ENCODE measurements at regions not wholly inside any gene's neighbourhood (a gene's known extent, or its start where the extent isn't known, plus 50 kb on each side); places are given as distances from the start of the nearest gene placed in this dataset.
"Not testable (repeated sequence)": the region's sequence is repeated elsewhere in the genome, so short reads cannot be mapped to it uniquely, and the experiment has no call there.

DNA sequence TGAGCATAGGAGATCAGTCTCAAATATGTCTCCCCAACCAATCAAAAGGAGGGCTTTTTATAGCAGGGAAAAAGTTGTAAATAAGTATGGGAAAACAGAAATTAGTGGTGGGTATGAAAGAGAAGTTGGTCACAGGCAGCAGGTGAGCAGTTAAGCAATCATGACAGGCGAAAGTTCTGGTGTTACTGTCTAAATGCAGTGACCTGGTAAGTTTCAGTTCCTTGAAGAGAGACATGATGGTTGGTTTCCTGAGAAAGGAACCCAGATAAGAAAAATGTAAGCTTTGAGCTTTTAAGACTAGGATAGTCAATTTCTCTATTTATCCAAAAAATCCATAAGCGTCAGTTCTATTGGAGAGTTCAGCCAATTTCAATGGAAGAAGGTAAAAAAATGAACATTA, 466.2 kb upstream of the FLRT2 start:
- ATAC-seq (replicated peaks) = no peak
- Mint-ChIP-seq H3K4me3 (no peak overlapping the region), H3K4me1 (no peaks in the 10 kb centered on the region), H3K27me3 (no peaks in the 10 kb centered on the region), H3K9me3 (peaks cover 8% of the 10 kb centered on the region), H3K36me3 (ENCODE audit: low read depth) (no peaks in the 10 kb centered on the region), H3K27ac (no peak overlapping the region)

DNA sequence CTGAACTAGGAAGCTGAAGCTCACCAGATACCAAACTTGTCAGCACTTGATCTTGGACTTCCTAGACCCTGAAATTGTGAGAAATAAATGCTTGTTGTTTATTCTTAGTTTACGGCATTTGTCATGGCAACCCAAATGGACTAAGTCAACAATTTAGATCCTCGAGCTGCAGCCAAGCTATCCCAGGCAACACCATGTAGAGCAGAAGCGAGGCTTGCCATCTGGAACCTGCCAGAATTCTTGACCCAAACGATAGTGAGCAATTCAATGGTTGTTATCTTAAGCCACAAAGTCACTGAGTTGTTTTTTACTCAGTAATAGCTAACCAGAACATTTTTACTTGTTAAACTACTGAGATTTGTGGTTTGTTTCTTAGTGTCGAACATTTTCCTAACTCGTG, 458.5 kb upstream of the FLRT2 start:
- no peak overlapping the region for H3K4me3 Mint-ChIP-seq
- H3K36me3 Mint-ChIP-seq (ENCODE audit: low read depth) = no peaks in the 10 kb centered on the region
- no peaks in the 10 kb centered on the region for H3K27me3 Mint-ChIP-seq
- no peak for ATAC-seq (replicated peaks)
- no peak overlapping the region for H3K27ac Mint-ChIP-seq
- H3K9me3 Mint-ChIP-seq = peaks cover 3% of the 10 kb centered on the region
- no peaks in the 10 kb centered on the region for H3K4me1 Mint-ChIP-seq

DNA sequence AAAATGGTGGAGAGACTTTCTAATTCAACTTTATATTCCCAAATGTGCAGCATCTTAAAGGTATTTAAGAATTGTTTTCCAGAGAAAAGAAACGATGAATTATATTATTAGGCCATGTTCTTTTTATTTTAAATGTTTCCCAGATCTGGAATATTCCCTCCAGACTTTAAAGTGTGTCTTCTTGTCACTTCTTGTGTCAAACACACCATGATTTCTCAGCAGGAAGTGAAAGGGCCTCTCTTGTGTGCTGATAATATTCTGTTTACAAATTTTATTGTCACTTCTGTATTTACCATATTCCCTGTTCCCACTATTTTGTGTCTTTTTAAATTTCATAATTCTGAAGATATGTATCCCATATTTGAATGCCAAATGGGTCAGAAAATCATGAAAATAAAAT, 455.0 kb upstream of the FLRT2 start:
- Mint-ChIP-seq H3K36me3 (ENCODE audit: low read depth) (no peaks in the 10 kb centered on the region), H3K4me3 (no peak overlapping the region), H3K9me3 (peaks cover under 1% of the 10 kb centered on the region), H3K27me3 (no peaks in the 10 kb centered on the region), H3K4me1 (no peaks in the 10 kb centered on the region), H3K27ac (no peak overlapping the region)
- no peak for ATAC-seq (replicated peaks)

- no peak for ATAC-seq (replicated peaks)
- no peaks in the 10 kb centered on the region for H3K4me1 Mint-ChIP-seq
Measured at GRCh38 chr14:85075694-85076476, 454.1 kb upstream of the FLRT2 start.

GRCh38 chr14:85077716-85078115, 452.2 kb upstream of the FLRT2 start:
- H3K4me1 Mint-ChIP-seq; ATAC-seq (replicated peaks); H3K9me3 Mint-ChIP-seq; H3K36me3 Mint-ChIP-seq (ENCODE audit: low read depth); H3K4me3 Mint-ChIP-seq; H3K27me3 Mint-ChIP-seq; H3K27ac Mint-ChIP-seq: not testable (repeated sequence)

More at GRCh38 chr14:85075694-85076476, 454.1 kb upstream of the FLRT2 start:
- H3K27me3 Mint-ChIP-seq = no peaks in the 10 kb centered on the region
- H3K36me3 Mint-ChIP-seq (ENCODE audit: low read depth) = no peaks in the 10 kb centered on the region
- H3K9me3 Mint-ChIP-seq = peaks cover 3% of the 10 kb centered on the region
- H3K27ac Mint-ChIP-seq = no peak overlapping the region
- no peak overlapping the region for H3K4me3 Mint-ChIP-seq

- no peaks in the 10 kb centered on the region for H3K27me3 Mint-ChIP-seq
- no peaks in the 10 kb centered on the region for H3K4me1 Mint-ChIP-seq
- H3K27ac Mint-ChIP-seq = no peak overlapping the region
- H3K4me3 Mint-ChIP-seq = no peak overlapping the region
- ATAC-seq (replicated peaks) = no peak
- no peaks in the 10 kb centered on the region for H3K36me3 Mint-ChIP-seq (ENCODE audit: low read depth)
- peaks cover 7% of the 10 kb centered on the region for H3K9me3 Mint-ChIP-seq
Measured at GRCh38 chr14:85079842-85080730, 449.9 kb upstream of the FLRT2 start.

GRCh38 chr14:85084344-85084743, 445.6 kb upstream of the FLRT2 start:
- Mint-ChIP-seq H3K9me3 (peaks cover 7% of the 10 kb centered on the region), H3K4me3 (no peak overlapping the region), H3K36me3 (ENCODE audit: low read depth) (no peaks in the 10 kb centered on the region), H3K27ac (no peak overlapping the region), H3K27me3 (no peaks in the 10 kb centered on the region), H3K4me1 (no peaks in the 10 kb centered on the region)
- ATAC-seq (replicated peaks) = no peak

GRCh38 chr14:85085981-85086380, 444.0 kb upstream of the FLRT2 start:
- ATAC-seq (replicated peaks) = no peak
- Mint-ChIP-seq H3K4me1 (no peaks in the 10 kb centered on the region), H3K27ac (no peak overlapping the region), H3K27me3 (no peaks in the 10 kb centered on the region), H3K36me3 (ENCODE audit: low read depth) (no peaks in the 10 kb centered on the region), H3K4me3 (no peak overlapping the region), H3K9me3 (peaks cover 6% of the 10 kb centered on the region)

GRCh38 chr14:85087201-85087600, 442.7 kb upstream of the FLRT2 start:
- no peak overlapping the region for H3K4me3 Mint-ChIP-seq

DNA sequence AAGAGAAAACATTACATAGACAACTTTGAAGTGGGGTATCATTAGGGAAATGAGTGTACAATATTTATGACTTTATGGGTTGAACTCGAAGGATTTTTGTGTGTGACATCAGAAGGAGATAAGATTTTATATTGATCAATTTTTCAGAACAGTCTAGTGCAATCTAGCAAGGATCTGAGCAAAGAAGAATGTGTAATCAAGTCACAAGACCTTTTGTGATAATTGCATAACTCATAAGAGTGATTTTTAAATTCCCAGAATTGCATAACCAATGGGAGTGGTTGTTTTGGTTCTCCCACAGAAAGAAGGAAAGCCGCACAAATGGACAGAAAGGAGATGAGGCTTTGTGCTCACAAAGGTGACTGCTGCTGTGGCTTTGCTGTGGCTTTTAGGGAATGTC, 441.8 kb upstream of the FLRT2 start:
- Mint-ChIP-seq H3K4me3 (no peak overlapping the region), H3K4me1 (no peaks in the 10 kb centered on the region), H3K36me3 (ENCODE audit: low read depth) (no peaks in the 10 kb centered on the region), H3K27me3 (no peaks in the 10 kb centered on the region), H3K9me3 (peaks cover 3% of the 10 kb centered on the region), H3K27ac (no peak overlapping the region)
- ATAC-seq (replicated peaks) = no peak

More at GRCh38 chr14:85087201-85087600, 442.7 kb upstream of the FLRT2 start:
- Mint-ChIP-seq H3K9me3 (peaks cover 3% of the 10 kb centered on the region), H3K27ac (no peak overlapping the region), H3K4me1 (no peaks in the 10 kb centered on the region), H3K27me3 (no peaks in the 10 kb centered on the region), H3K36me3 (ENCODE audit: low read depth) (no peaks in the 10 kb centered on the region)
- ATAC-seq (replicated peaks) = no peak

DNA sequence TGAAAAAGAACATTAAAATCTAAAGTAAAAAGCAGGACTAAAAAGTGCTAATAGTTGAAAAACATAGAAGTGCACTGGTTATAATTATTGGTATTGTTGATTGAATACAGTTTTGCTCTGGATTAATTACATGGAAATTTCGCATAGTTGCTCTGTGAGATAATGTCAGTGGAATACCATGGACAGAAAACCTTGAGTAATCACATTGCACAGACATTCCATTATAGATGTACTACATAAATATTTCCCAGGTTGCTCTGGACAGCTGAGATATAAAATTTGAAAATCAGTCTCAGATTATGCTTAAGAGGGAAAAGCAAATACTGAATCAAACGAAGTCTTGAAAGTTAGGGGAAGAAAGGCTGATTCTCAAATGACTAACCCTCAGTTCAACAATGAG, 439.3 kb upstream of the FLRT2 start:
- H3K9me3 Mint-ChIP-seq = peaks cover 3% of the 10 kb centered on the region
- H3K27ac Mint-ChIP-seq = no peak overlapping the region
- H3K4me3 Mint-ChIP-seq = no peak overlapping the region
- no peak for ATAC-seq (replicated peaks)
- H3K4me1 Mint-ChIP-seq = no peaks in the 10 kb centered on the region
- no peaks in the 10 kb centered on the region for H3K36me3 Mint-ChIP-seq (ENCODE audit: low read depth)
- H3K27me3 Mint-ChIP-seq = no peaks in the 10 kb centered on the region

GRCh38 chr14:85093631-85094330, 436.2 kb upstream of the FLRT2 start:
- no peaks in the 10 kb centered on the region for H3K27me3 Mint-ChIP-seq
- H3K4me3 Mint-ChIP-seq = no peak overlapping the region
- no peaks in the 10 kb centered on the region for H3K36me3 Mint-ChIP-seq (ENCODE audit: low read depth)
- no peak for ATAC-seq (replicated peaks)
- H3K27ac Mint-ChIP-seq = no peak overlapping the region
- H3K4me1 Mint-ChIP-seq = no peaks in the 10 kb centered on the region
- peaks cover 3% of the 10 kb centered on the region for H3K9me3 Mint-ChIP-seq

- Mint-ChIP-seq H3K27ac (no peak overlapping the region), H3K4me1 (no peaks in the 10 kb centered on the region), H3K36me3 (ENCODE audit: low read depth) (no peaks in the 10 kb centered on the region), H3K4me3 (no peak overlapping the region), H3K9me3 (peaks cover 16% of the 10 kb centered on the region), H3K27me3 (no peaks in the 10 kb centered on the region)
- ATAC-seq (replicated peaks) = no peak
Measured at GRCh38 chr14:85102591-85102990, 427.4 kb upstream of the FLRT2 start.

DNA sequence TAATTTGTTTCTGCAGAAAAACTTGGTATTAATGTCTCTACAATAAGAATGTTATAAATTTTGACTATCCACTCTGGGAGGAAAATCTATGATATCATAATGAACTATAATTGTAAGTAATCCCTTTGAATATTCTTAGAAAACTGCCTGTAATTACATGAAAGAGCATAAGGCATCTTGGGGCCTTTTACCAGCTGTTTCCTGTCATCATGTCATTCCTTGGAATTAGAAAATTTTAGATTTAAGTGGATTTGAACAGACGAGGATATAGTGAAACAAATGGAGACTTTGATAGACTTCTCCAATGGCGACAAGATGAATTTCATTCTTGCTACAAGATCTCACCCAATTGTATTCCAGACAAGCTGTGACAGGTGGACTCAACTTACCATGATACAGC, 423.4 kb upstream of the FLRT2 start:
- no peak overlapping the region for H3K27ac Mint-ChIP-seq
- H3K4me1 Mint-ChIP-seq = no peaks in the 10 kb centered on the region
- no peaks in the 10 kb centered on the region for H3K27me3 Mint-ChIP-seq
- ATAC-seq (replicated peaks) = no peak
- H3K9me3 Mint-ChIP-seq = peaks cover 12% of the 10 kb centered on the region
- no peak overlapping the region for H3K4me3 Mint-ChIP-seq
- no peaks in the 10 kb centered on the region for H3K36me3 Mint-ChIP-seq (ENCODE audit: low read depth)
